ENCODE measurements at regions not wholly inside any gene's neighbourhood (a gene's known extent, or its start where the extent isn't known, plus 50 kb on each side); places are given as distances from the start of the nearest gene placed in this dataset.

DNA sequence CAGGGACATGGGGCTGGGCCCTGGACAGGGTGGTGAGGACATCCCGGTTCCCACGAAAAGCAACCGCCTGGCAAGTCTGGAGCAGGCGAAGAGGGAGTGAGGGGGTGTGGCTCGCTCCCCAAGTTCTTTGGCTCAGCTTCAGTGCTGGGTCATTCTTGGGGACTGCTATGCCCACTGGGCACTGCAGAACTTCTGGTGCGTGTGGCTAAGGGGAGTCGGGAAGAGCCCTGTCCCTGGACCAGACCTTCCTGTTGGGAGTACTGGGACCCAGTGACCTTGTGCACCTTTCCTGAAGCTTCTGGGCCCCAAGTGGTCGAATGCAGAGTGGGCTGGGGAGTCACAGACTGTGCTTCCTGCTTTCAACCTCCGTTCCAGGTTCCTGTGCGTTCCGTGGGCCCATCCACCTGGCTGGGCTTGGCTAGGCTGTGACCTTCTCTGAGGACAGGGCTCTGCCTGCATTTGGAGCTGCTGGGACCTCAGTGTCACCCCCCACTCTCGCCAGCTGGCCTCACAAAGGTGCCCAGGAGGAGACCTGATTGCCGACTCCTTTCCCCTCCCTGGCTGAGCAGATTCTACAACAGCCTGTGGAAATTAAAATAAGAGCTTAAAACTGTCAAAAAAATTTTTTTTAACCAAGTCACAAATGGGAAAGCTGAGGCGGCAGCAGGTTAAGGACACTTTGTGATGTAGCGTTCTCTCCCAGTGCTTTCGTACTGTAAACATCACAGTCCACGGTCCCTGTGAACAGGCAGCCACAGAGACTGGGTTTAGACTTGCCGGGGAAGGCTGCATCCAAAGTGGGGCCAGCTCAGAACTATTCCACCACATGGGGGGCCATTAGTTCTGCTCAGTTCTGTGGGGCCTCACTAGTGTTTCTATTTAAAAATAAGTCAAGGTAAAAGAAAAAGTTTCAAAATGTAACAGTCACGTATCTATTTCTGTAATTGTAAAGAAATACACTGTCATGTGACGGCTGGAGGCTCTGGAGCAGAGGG lies 63.8 kb upstream of the WNT7B start:
- TF ChIP-seq POLR2AphosphoS5 (IDR thresholded peaks at IDR 0.05), result no peak
- TF ChIP-seq, protein P1, sequence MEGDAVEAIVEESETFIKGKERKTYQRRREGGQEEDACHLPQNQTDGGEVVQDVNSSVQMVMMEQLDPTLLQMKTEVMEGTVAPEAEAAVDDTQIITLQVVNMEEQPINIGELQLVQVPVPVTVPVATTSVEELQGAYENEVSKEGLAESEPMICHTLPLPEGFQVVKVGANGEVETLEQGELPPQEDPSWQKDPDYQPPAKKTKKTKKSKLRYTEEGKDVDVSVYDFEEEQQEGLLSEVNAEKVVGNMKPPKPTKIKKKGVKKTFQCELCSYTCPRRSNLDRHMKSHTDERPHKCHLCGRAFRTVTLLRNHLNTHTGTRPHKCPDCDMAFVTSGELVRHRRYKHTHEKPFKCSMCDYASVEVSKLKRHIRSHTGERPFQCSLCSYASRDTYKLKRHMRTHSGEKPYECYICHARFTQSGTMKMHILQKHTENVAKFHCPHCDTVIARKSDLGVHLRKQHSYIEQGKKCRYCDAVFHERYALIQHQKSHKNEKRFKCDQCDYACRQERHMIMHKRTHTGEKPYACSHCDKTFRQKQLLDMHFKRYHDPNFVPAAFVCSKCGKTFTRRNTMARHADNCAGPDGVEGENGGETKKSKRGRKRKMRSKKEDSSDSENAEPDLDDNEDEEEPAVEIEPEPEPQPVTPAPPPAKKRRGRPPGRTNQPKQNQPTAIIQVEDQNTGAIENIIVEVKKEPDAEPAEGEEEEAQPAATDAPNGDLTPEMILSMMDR (IDR thresholded peaks at IDR 0.05), result no peak
- no peak for TF ChIP-seq EP300 (IDR thresholded peaks at IDR 0.05)
- TF ChIP-seq POLR2A (IDR thresholded peaks at IDR 0.05), result no peak
- Histone ChIP-seq H3K27ac (peak overlapping the region in 3 of 4 donors; percentile 77 to 100 (median 99)), H3K4me3 (no peak overlapping the region), H3K9me3 (no peaks in the 10 kb centered on the region), H3K27me3 (no peaks in the 10 kb centered on the region), H3K4me1 (peaks cover 0 to 78% (median 31%) of the 10 kb centered on the region in 3 donors), H3K36me3 (no peaks in the 10 kb centered on the region)
- WGBS, 2 donors (ENCODE audit: low coverage in 1 of 2), result 75 to 82% methylated on average over 3 to 8 of the region's 20 CpGs
- ATAC-seq, result no peak

DNA sequence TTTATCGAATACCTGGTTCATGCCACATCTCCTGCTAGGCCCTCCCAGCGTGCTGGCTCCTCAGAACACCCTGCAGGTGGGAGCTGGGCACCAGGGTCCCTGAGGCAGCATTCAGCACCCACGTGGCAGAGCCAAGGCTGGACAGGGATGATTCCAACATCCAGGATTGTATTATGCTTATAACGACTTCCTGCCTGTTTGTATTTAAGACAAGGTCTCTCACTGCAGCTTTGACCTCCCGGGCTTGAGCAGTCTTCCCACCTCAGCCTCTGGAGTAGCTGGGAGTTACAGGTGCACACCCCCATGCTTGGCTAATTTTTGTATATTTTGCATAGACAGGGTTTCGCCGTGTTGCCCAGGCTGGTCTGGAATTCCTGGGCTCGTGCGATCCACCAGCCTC lies 64.7 kb upstream of the WNT7B start:
- no peak overlapping the region for H3K4me3 ChIP-seq
- ATAC-seq, result no peak
- H3K9me3 ChIP-seq, result no peaks in the 10 kb centered on the region
- no peaks in the 10 kb centered on the region for H3K27me3 ChIP-seq
- TF ChIP-seq, protein P1 (IDR thresholded peaks at IDR 0.05), result no peak
- TF ChIP-seq POLR2A (IDR thresholded peaks at IDR 0.05) (no peak), POLR2AphosphoS5 (IDR thresholded peaks at IDR 0.05) (no peak), EP300 (IDR thresholded peaks at IDR 0.05) (no peak)
- peak overlapping the region in 3 of 4 donors; percentile 77 to 100 (median 99) for H3K27ac ChIP-seq
- 93 to 100% methylated on average over 1 to 5 of the region's 9 CpGs for WGBS, 2 donors (ENCODE audit: low coverage in 1 of 2)
- peaks cover 0 to 82% (median 36%) of the 10 kb centered on the region in 3 donors for H3K4me1 ChIP-seq
- H3K36me3 ChIP-seq, result no peaks in the 10 kb centered on the region

DNA sequence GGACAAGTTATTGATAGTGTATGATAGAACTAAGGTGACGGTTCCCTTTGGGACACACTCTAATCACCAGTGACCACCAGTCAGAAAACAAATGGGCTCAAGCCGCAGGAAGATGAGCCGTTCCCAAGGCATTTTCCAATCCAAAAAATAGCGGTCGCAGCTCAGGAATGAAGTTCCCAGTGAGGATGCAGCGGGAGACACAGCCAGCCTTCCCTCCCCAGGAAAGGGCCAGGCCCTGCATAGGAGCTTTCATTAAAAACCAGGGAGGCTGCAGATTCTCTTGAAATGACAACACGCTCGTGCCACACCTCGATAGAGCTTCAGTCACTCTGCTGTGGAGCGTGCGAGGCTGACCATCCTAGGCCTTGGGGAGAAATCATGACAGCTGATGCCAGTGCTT lies 65.8 kb upstream of the WNT7B start:
- Histone ChIP-seq H3K27ac (peak overlapping the region; percentile 61 to 100 (median 88)), H3K4me3 (no peak overlapping the region), H3K36me3 (no peaks in the 10 kb centered on the region), H3K9me3 (no peaks in the 10 kb centered on the region), H3K4me1 (peaks cover 0 to 87% (median 42%) of the 10 kb centered on the region in 3 donors), H3K27me3 (no peaks in the 10 kb centered on the region)
- ATAC-seq, result no peak
- TF ChIP-seq POLR2AphosphoS5 (IDR thresholded peaks at IDR 0.05) (no peak), POLR2A (IDR thresholded peaks at IDR 0.05) (no peak), EP300 (IDR thresholded peaks at IDR 0.05) (no peak)
- TF ChIP-seq, protein P1 (IDR thresholded peaks at IDR 0.05), result no peak
- WGBS, 2 donors (ENCODE audit: low coverage in 1 of 2), result 88 to 100% methylated on average over 1 to 7 of the region's 11 CpGs

DNA sequence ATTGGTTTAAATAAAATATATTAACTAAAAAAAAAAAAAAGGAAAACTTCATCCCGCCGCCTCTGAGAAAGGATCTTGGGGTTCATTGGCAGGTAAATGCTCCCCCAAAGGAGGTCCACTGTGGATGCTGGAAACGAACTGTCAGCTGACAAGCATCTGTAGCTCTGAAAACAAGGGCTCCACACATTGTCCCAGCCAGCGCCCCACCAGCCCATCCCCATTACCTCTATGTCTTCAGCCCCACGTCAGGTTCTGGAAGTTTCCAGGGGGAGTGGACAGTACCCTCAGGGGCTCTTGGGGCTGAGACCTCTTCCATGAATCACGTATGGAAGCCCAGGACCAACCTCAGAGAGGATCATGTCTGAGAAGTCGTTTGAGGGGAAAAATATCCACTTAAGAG lies 66.4 kb upstream of the WNT7B start:
- no peak for TF ChIP-seq EP300 (IDR thresholded peaks at IDR 0.05)
- TF ChIP-seq POLR2AphosphoS5 (IDR thresholded peaks at IDR 0.05), result no peak
- TF ChIP-seq, protein P1 (IDR thresholded peaks at IDR 0.05), result no peak
- no peak for TF ChIP-seq POLR2A (IDR thresholded peaks at IDR 0.05)
- 70 to 71% methylated on average over 4 of the region's 7 CpGs for WGBS, 2 donors (ENCODE audit: low coverage in 1 of 2)
- no peak for ATAC-seq
- Histone ChIP-seq H3K27ac (peak overlapping the region; percentile 61 to 100 (median 98)), H3K9me3 (no peaks in the 10 kb centered on the region), H3K27me3 (no peaks in the 10 kb centered on the region), H3K36me3 (no peaks in the 10 kb centered on the region), H3K4me3 (peak overlapping the region in 1 of 2 donors; percentile 87), H3K4me1 (peaks cover 0 to 87% (median 48%) of the 10 kb centered on the region in 3 donors)

All from gastroesophageal sphincter (tissue), 4 donors.